ENCODE measurements at regions not wholly inside any gene's neighbourhood (a gene's known extent, or its start where the extent isn't known, plus 50 kb on each side); places are given as distances from the start of the nearest gene placed in this dataset.

DNA sequence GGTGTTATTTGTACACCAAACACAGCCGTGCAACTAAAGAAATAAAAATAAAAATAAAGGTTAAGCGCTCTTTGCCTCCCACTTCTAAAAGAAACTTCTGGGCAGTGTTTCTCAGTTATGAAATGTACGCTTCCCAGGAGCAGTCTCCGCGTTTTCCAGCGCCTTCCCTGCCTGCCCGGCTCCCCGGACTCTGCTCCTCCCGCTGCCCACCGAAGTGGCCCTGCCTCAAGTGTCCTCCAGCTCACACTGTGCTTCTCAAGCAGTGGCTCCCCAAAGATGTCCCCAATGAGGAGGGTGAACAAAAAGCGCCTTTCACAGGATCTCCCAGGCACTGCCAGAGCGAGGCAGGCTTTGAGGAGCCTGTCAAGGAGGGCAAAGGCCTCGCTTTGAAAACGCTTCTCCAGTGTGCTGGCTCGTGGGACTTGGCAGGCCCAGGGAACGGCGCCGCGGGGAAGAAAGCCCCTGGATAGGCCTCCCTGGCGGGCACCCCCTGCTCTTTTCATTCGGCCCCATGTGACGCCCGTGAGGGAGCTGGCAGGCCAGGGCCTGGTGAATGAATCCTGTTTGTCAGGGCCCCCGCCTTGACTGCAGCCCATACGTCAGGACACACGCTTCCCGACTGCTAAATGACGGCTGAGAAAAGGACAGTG lies 187.1 kb downstream of the FOXO1 start (continued):
- TF ChIP-seq, protein P1, sequence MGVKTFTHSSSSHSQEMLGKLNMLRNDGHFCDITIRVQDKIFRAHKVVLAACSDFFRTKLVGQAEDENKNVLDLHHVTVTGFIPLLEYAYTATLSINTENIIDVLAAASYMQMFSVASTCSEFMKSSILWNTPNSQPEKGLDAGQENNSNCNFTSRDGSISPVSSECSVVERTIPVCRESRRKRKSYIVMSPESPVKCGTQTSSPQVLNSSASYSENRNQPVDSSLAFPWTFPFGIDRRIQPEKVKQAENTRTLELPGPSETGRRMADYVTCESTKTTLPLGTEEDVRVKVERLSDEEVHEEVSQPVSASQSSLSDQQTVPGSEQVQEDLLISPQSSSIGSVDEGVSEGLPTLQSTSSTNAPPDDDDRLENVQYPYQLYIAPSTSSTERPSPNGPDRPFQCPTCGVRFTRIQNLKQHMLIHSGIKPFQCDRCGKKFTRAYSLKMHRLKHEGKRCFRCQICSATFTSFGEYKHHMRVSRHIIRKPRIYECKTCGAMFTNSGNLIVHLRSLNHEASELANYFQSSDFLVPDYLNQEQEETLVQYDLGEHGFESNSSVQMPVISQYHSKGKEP (tag by site-specific recombination; IDR thresholded peaks at IDR 0.05): no peak
- no peak for TF ChIP-seq BCL11A (tag by site-specific recombination; IDR thresholded peaks at IDR 0.05; ENCODE audit: low read depth)
- TF ChIP-seq KLF10 (tag by site-specific recombination; IDR thresholded peaks at IDR 0.05): no peak
- no peak for TF ChIP-seq ZNF777 (tag by site-specific recombination; IDR thresholded peaks at IDR 0.05; ENCODE audit: borderline replicate concordance)
- no peak for TF ChIP-seq ZNF610 (tag by site-specific recombination; IDR thresholded peaks at IDR 0.05; ENCODE audit: borderline replicate concordance)
- TF ChIP-seq ZNF792 (tag by site-specific recombination; IDR thresholded peaks at IDR 0.05): no peak
- TF ChIP-seq SALL2 (tag by site-specific recombination; IDR thresholded peaks at IDR 0.05; ENCODE audit: borderline replicate concordance): no peak

DNA sequence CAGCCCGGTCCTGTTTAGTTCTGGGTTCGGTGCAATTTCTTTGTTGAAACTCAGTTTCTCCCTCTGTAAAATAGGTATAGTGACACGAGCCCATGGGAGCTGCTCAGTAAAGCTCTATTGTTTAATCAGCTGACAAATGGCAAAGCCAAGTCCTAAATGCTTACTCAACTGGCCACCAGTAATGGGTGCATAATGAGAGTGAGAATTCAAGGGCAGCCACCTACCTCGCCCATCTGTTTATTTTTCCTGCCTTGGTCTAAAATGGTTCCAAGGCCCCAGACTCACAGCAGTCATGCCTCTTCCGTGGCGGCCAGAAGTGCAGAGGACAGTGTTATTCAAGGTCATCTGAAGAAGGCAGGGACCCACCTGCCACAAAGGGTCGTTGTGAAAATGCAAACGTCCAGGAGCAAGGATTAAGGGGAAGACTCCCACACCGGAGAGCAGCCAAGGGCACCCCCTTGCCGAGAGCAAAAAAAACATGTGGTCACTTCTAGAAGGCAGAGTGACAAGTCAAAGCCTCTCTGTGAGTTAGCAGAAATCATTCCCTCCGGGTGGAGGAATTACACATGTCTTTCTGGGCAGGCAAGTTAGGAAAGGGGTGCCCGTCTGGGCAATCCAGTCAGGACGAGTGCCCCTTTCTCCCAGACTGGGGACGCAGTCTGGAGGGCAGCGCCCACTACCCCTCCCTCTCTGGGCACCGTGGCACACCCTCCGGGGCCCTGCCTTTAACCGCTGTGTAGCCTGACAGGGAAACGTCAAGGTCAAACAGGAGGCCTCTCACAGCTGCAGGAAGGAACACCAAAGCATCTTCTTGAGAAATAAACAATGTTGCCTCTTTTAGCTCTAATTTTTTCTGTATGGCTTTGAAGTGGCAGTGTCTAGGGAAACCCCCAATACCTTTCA lies 186.2 kb downstream of the FOXO1 start:
- ChIA-PET CTCF (no interaction called here), POLR2A (no interaction called here)
- no peak overlapping the region for H3K4me3 ChIP-seq (ENCODE audit: low read depth, low read length)
- TF ChIP-seq, protein P2, sequence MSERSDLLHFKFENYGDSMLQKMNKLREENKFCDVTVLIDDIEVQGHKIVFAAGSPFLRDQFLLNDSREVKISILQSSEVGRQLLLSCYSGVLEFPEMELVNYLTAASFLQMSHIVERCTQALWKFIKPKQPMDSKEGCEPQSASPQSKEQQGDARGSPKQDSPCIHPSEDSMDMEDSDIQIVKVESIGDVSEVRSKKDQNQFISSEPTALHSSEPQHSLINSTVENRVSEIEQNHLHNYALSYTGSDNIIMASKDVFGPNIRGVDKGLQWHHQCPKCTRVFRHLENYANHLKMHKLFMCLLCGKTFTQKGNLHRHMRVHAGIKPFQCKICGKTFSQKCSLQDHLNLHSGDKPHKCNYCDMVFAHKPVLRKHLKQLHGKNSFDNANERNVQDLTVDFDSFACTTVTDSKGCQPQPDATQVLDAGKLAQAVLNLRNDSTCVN (tag by site-specific recombination; optimal IDR thresholded peaks at IDR 0.05): no peak
- no peak for TF ChIP-seq ZNF596 (tag by site-specific recombination; IDR thresholded peaks at IDR 0.05)
- no peak for TF ChIP-seq ZNF404 (tag by site-specific recombination; IDR thresholded peaks at IDR 0.05)
- TF ChIP-seq, protein P3, sequence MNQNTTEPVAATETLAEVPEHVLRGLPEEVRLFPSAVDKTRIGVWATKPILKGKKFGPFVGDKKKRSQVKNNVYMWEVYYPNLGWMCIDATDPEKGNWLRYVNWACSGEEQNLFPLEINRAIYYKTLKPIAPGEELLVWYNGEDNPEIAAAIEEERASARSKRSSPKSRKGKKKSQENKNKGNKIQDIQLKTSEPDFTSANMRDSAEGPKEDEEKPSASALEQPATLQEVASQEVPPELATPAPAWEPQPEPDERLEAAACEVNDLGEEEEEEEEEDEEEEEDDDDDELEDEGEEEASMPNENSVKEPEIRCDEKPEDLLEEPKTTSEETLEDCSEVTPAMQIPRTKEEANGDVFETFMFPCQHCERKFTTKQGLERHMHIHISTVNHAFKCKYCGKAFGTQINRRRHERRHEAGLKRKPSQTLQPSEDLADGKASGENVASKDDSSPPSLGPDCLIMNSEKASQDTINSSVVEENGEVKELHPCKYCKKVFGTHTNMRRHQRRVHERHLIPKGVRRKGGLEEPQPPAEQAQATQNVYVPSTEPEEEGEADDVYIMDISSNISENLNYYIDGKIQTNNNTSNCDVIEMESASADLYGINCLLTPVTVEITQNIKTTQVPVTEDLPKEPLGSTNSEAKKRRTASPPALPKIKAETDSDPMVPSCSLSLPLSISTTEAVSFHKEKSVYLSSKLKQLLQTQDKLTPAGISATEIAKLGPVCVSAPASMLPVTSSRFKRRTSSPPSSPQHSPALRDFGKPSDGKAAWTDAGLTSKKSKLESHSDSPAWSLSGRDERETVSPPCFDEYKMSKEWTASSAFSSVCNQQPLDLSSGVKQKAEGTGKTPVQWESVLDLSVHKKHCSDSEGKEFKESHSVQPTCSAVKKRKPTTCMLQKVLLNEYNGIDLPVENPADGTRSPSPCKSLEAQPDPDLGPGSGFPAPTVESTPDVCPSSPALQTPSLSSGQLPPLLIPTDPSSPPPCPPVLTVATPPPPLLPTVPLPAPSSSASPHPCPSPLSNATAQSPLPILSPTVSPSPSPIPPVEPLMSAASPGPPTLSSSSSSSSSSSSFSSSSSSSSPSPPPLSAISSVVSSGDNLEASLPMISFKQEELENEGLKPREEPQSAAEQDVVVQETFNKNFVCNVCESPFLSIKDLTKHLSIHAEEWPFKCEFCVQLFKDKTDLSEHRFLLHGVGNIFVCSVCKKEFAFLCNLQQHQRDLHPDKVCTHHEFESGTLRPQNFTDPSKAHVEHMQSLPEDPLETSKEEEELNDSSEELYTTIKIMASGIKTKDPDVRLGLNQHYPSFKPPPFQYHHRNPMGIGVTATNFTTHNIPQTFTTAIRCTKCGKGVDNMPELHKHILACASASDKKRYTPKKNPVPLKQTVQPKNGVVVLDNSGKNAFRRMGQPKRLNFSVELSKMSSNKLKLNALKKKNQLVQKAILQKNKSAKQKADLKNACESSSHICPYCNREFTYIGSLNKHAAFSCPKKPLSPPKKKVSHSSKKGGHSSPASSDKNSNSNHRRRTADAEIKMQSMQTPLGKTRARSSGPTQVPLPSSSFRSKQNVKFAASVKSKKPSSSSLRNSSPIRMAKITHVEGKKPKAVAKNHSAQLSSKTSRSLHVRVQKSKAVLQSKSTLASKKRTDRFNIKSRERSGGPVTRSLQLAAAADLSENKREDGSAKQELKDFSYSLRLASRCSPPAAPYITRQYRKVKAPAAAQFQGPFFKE (tag by site-specific recombination; IDR thresholded peaks at IDR 0.05; ENCODE audit: borderline replicate concordance): no peak
- no peak for TF ChIP-seq ZNF155 (tag by site-specific recombination; IDR thresholded peaks at IDR 0.05)
- no peak for TF ChIP-seq MZF1 (tag by site-specific recombination; IDR thresholded peaks at IDR 0.05; ENCODE audit: borderline replicate concordance)
- TF ChIP-seq MYNN (tag by site-specific recombination; IDR thresholded peaks at IDR 0.05; ENCODE audit: borderline replicate concordance): no peak
- TF ChIP-seq ZNF76 (tag by site-specific recombination; IDR thresholded peaks at IDR 0.05; ENCODE audit: borderline replicate concordance, low read depth): no peak
- TF ChIP-seq, protein P4, sequence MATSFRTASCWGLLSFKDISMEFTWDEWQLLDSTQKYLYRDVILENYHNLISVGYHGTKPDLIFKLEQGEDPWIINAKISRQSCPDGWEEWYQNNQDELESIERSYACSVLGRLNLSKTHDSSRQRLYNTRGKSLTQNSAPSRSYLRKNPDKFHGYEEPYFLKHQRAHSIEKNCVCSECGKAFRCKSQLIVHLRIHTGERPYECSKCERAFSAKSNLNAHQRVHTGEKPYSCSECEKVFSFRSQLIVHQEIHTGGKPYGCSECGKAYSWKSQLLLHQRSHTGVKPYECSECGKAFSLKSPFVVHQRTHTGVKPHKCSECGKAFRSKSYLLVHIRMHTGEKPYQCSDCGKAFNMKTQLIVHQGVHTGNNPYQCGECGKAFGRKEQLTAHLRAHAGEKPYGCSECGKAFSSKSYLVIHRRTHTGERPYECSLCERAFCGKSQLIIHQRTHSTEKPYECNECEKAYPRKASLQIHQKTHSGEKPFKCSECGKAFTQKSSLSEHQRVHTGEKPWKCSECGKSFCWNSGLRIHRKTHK (tag by site-specific recombination; IDR thresholded peaks at IDR 0.05): no peak
- TF ChIP-seq BCL11A (tag by site-specific recombination; IDR thresholded peaks at IDR 0.05; ENCODE audit: low read depth): no peak
- TF ChIP-seq KLF10 (tag by site-specific recombination; IDR thresholded peaks at IDR 0.05): no peak
- TF ChIP-seq ZNF394 (tag by site-specific recombination; IDR thresholded peaks at IDR 0.05; ENCODE audit: borderline replicate concordance): no peak
- TF ChIP-seq ZNF621 (tag by site-specific recombination; IDR thresholded peaks at IDR 0.05): no peak
- TF ChIP-seq, protein P5, sequence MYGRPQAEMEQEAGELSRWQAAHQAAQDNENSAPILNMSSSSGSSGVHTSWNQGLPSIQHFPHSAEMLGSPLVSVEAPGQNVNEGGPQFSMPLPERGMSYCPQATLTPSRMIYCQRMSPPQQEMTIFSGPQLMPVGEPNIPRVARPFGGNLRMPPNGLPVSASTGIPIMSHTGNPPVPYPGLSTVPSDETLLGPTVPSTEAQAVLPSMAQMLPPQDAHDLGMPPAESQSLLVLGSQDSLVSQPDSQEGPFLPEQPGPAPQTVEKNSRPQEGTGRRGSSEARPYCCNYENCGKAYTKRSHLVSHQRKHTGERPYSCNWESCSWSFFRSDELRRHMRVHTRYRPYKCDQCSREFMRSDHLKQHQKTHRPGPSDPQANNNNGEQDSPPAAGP (tag by site-specific recombination; IDR thresholded peaks at IDR 0.05): no peak
- no peak for TF ChIP-seq ZBTB7A (tag by site-specific recombination; IDR thresholded peaks at IDR 0.05; ENCODE audit: low read depth)
- TF ChIP-seq ZNF600 (tag by site-specific recombination; IDR thresholded peaks at IDR 0.05): no peak
- no peak for TF ChIP-seq KLF16 (tag by site-specific recombination; IDR thresholded peaks at IDR 0.05)
- no peak for TF ChIP-seq ZNF558 (tag by site-specific recombination; IDR thresholded peaks at IDR 0.05)
- H3K4me1 ChIP-seq (ENCODE audit: control insufficient read depth, insufficient read depth, low read length): no peaks in the 10 kb centered on the region
- no peaks in the 10 kb centered on the region for H3K36me3 ChIP-seq (ENCODE audit: control insufficient read depth in 2 of 2, insufficient read depth in 1 of 2, low read length in 2 of 2)
- H3K9me3 ChIP-seq (ENCODE audit: control insufficient read depth, insufficient read depth, low read depth, low read length): no peaks in the 10 kb centered on the region
- no peak overlapping the region for H3K27ac ChIP-seq (ENCODE audit: extremely low read depth, low read depth, low read length)
